ENCODE measurements at regions not wholly inside any gene's neighbourhood (a gene's known extent, or its start where the extent isn't known, plus 50 kb on each side); places are given as distances from the start of the nearest gene placed in this dataset.

DNA sequence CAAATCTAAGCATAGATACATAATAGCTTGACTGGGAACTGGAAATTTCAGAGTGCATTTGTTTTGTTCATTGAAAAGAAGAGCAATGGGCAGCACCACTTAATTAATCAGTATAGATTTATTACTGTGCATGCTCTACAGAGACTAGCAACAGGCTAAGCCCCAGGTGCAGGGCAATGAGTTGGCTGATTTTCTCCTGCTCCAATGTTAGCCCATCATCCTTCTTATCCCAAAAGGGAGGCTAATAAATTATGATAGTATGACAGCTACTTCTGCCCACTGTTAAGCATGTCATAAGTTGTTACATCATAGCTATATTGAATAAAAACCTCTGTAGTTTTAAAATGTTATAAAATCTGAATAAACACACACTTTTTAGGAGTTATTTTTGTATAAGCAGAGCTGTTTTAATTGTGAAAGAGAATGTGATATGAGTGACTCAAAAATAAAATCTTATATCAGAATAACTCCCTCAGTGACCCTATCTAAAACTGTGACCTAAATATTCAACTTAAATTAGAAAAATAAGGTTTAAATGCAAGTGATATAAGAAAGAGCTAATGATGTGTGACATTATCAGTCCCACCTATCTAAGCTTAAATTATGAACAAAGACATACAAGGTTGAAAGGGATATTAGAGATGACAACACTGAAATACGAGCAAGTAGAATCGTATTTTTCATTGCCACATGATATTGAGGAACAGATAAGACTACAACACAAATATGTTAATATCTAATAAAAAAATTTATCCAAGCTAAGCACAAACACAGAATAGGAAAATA lies 967.3 kb upstream of the ADGRB3 start:
- Mint-ChIP-seq H3K4me3 (no peak overlapping the region), H3K4me1 (peaks cover 0 to 2% (median 0%) of the 10 kb centered on the region in 3 donors), H3K27me3 (no peaks in the 10 kb centered on the region), H3K27ac (no peak overlapping the region), H3K9me3 (peaks cover 4 to 5% (median 5%) of the 10 kb centered on the region in 3 donors), H3K36me3 (no peaks in the 10 kb centered on the region)

DNA sequence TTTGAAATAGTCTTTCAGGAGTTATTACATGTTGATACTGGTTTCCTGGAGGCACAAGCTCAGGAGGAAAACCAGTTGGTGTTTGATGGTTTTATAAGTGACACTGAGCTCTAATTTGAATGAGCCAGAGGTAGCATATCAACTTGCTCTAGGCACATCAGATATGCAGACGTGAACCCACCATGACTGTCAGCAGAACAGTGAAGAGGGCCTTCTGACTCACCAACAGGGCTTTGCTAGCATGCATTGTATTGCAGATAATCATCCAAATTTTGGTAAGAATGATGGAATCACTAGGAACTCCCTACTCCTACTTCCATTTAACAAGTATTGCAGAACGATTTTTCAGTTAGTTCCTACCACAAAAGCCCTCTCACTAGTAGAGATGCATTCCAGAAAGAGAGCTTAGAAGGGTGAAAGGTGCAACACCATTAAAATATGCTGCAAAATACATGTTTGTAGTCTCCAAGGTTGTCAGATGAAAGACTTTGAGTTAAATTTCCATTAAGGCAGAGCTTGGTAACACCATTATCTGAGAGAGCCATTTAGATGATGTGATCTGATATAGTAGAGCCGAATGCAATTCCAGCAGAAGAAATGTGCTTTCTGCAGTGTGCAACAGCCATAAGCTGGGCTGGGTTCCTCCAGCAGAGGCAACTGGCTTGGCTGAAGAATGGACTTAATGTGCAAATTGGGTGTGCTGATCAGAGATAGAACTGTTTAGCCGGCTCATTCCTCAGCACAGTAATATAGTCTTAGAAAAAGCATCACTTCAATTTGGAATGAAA lies 968.7 kb upstream of the ADGRB3 start:
- Mint-ChIP-seq H3K36me3 (no peaks in the 10 kb centered on the region), H3K4me1 (peaks cover 0 to 2% (median 0%) of the 10 kb centered on the region in 3 donors), H3K27me3 (no peaks in the 10 kb centered on the region), H3K27ac (no peak overlapping the region), H3K9me3 (peaks cover 4 to 7% (median 4%) of the 10 kb centered on the region in 3 donors), H3K4me3 (no peak overlapping the region)

DNA sequence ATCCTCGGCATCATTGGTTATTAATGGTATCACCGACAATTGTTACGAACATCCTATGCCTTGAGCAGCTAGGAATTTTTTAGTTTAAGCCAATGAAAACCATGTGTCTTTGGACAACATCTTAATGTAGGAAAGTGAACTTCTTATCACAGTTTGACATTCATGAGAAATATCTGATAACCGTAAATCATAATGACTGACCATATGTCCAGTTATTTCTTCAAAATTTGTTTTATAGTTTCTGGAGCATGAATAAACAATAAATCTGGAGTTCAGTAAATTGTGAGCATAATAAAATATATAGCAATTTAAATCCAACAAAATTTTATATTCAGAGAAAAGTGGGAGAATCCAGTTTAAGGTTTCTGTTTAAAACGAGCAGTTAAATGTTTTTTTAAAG lies 970.1 kb upstream of the ADGRB3 start:
- Mint-ChIP-seq H3K27ac (no peak overlapping the region), H3K4me3 (no peak overlapping the region), H3K36me3 (no peaks in the 10 kb centered on the region), H3K9me3 (peaks cover under 1 to 5% (median 2%) of the 10 kb centered on the region in 3 donors), H3K27me3 (no peaks in the 10 kb centered on the region), H3K4me1 (peaks cover 0 to 2% (median 0%) of the 10 kb centered on the region in 3 donors)

DNA sequence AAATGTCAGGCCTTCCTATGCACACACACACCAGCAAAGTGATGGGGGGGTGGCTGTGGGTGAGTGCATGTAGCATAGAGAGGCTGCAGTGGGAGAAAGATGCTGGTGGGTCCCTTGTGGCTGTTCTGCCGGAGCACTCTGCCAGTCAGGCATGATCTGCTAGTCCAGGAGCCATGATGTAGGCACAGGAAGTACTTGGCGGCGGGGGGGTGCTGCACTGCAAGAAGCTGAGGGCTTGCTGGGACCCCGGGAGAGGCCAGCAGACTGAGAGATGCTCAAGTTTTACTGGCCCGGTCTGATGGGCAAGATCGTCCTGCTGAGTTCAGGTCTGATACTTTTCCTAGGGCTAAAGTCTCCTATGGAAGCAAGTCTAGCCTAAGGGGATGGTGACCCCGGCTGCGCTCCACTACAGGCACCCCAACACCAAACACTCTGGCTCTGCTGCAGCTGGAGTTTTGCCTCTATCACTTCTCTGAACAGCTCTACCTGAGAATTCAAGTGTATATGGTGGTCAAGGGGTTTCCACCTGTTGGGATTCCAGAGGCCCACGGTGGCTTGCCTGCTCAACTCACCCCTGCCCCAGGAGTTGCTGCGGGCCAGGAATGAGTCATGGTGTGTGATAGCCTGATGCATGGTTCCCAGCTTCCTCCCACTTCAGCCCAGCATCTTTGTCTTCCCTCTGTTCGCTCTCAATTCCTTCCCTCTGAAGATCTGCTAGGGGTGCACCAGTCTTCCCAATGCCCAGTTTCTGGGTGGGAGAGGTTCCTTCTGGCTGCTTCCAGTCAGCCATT lies 971.8 kb upstream of the ADGRB3 start:
- Mint-ChIP-seq H3K27me3 (no peaks in the 10 kb centered on the region), H3K27ac (no peak overlapping the region), H3K36me3 (no peaks in the 10 kb centered on the region), H3K9me3 (peaks cover 3 to 8% (median 7%) of the 10 kb centered on the region in 3 donors), H3K4me1 (peaks cover 0 to 2% (median 0%) of the 10 kb centered on the region in 3 donors), H3K4me3 (no peak overlapping the region)

DNA sequence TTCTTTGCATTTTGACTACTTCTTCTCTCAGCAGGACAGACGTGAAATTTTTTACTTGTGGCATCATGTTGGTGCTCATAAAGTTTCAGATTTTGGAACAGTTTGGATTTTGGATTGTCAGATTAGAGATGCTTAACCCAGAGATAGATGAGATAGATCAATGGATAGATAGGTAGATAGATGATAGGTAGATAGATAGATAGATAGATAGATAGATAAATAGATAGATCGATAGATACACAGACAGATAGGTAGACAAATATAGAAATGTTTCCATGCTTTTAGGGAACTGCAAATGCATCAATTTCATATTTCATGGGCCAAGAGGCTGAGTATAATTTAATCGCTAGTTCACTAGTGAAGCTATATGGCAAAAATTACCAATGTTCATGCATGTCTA lies 981.5 kb upstream of the ADGRB3 start:
- Mint-ChIP-seq H3K9me3 (peaks cover 0 to 4% (median 0%) of the 10 kb centered on the region in 3 donors), H3K27me3 (no peaks in the 10 kb centered on the region), H3K36me3 (no peaks in the 10 kb centered on the region), H3K4me1 (no peaks in the 10 kb centered on the region), H3K27ac (no peak overlapping the region), H3K4me3 (no peak overlapping the region)

DNA sequence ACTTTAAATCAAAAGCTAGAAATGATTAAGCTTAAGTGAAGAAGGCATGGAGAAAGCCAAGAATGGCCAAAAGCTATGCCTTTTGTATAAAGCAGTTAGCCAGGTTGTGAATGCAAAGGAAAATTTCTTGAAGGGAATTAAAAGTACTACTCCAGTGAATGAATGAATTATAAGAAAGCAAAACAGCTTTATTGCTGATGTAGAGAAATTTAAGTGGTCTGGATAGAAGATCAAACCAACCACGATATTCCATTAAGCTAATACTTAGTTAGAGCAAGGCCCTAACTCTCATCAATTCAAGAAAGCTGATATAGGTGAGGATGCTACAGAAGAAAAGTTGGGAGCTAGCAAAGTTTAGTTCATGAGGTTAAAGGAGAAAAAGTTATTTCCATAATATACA lies 988.5 kb upstream of the ADGRB3 start:
- H3K4me1 Mint-ChIP-seq = no peaks in the 10 kb centered on the region
- no peaks in the 10 kb centered on the region for H3K36me3 Mint-ChIP-seq
- H3K27me3 Mint-ChIP-seq = no peaks in the 10 kb centered on the region
- H3K9me3 Mint-ChIP-seq = peaks cover 0 to 4% (median 0%) of the 10 kb centered on the region in 3 donors
- H3K27ac Mint-ChIP-seq = no peak overlapping the region
- no peak overlapping the region for H3K4me3 Mint-ChIP-seq

DNA sequence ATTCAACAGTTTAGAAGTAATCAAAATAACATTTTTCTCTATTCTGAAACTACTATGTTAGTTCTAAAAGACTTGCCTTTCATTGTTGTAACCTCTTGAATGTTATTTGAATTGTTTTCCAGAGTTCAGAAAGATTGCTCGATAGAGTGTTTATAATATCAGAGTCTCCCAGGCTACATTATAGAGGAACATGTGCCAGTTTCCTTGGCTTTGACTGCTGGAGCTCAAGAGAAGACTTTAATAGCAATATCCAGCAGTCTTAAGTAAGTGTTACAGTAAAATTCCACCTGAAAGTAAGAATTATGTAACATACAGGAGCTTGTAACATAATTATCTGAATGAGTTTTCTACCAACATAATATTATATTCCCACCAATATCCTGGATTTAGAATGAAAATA lies 991.8 kb upstream of the ADGRB3 start:
- Mint-ChIP-seq H3K27me3 (no peaks in the 10 kb centered on the region), H3K27ac (no peak overlapping the region), H3K9me3 (no peaks in the 10 kb centered on the region), H3K4me3 (no peak overlapping the region), H3K36me3 (no peaks in the 10 kb centered on the region), H3K4me1 (no peaks in the 10 kb centered on the region)

DNA sequence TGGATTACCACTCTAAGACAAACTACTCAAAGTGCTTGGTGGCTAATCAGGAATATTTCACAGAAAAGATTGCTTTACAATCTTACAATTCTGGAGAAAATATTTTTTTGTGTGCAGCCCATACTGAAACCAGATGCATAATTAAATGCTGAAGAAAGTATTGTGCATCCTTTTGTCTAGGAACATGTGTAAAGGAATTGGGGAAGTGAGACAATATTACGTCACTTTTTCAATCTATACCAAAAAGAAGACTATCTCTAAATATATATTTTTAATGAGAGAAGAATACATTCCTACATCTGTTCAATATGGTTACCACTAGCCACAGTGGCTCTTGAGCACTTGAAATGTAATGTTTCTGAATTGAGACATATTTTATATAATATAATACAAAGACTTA lies 992.5 kb upstream of the ADGRB3 start:
- no peaks in the 10 kb centered on the region for H3K36me3 Mint-ChIP-seq
- no peak overlapping the region for H3K27ac Mint-ChIP-seq
- H3K9me3 Mint-ChIP-seq = no peaks in the 10 kb centered on the region

DNA sequence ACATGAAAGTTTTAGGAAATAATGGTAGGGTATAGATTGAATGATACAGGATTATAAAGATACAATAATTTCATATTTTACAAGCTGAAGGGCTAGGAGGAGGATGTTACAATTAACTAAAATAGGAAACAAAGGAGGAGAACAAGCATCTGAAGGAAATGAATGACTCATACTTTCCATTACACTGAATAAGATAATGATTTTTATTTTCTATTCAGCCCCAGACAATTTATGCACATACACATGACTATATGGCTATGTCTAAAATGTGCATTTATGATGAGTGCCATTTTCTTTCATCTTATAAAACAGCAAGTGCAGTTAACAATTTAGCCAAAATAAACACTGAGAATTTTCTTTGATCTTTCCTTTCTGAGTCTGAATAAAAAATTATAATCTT lies 994.6 kb upstream of the ADGRB3 start:
- Mint-ChIP-seq H3K4me1 (no peaks in the 10 kb centered on the region), H3K27ac (no peak overlapping the region), H3K9me3 (no peaks in the 10 kb centered on the region), H3K36me3 (no peaks in the 10 kb centered on the region), H3K27me3 (no peaks in the 10 kb centered on the region), H3K4me3 (no peak overlapping the region)

More for the DNA sequence above, 992.5 kb upstream of the ADGRB3 start:
- Mint-ChIP-seq H3K27me3 (no peaks in the 10 kb centered on the region), H3K4me3 (no peak overlapping the region), H3K4me1 (no peaks in the 10 kb centered on the region)

DNA sequence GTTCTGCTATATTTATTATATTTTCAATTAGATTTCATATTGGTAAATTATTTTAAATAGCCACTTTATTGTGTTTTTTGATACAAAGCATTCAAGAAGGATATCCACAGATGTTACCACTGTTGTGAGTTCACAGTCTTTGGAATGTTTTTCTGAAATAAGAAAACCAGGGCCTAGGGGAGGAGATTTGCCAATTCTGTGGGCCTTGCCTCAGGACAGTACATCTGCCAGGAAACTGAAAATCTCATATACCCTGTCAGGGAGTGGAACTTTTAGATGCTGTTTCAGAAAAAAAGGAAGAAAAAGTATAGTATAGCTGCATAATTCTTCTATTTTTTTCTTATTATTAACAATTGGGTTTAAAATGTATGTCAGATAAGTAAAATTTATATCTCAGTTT lies 995.9 kb upstream of the ADGRB3 start:
- H3K27ac Mint-ChIP-seq = no peak overlapping the region
- H3K4me1 Mint-ChIP-seq = no peaks in the 10 kb centered on the region
- H3K9me3 Mint-ChIP-seq = peaks cover 0 to 6% (median 1%) of the 10 kb centered on the region in 3 donors
- H3K36me3 Mint-ChIP-seq = no peaks in the 10 kb centered on the region
- H3K27me3 Mint-ChIP-seq = no peaks in the 10 kb centered on the region
- no peak overlapping the region for H3K4me3 Mint-ChIP-seq

DNA sequence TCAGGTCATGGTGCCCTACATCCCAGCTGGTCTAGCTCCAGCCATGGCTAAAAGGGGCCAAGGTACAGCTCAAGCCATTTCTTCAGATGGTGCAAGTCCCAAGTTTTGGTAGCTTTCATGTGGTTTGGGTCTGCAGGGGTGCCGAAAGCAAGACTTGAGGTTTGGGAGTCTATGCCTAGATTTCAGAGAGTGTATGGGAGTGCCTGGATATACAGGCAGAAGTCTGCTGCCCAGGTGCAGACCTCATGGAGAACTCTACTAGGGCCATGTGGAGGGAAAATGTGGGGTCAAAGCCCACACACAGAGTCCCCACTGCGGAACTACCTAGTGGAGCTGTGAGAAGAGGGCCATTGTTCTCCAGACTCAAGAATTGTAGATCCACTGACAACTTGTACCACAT lies 1000.9 kb upstream of the ADGRB3 start:
- H3K4me3 Mint-ChIP-seq = no peak overlapping the region
- H3K36me3 Mint-ChIP-seq = no peaks in the 10 kb centered on the region
- H3K9me3 Mint-ChIP-seq = peaks cover 0 to 15% (median 1%) of the 10 kb centered on the region in 3 donors
- no peak overlapping the region for H3K27ac Mint-ChIP-seq
- H3K27me3 Mint-ChIP-seq = no peaks in the 10 kb centered on the region
- H3K4me1 Mint-ChIP-seq = no peaks in the 10 kb centered on the region

DNA sequence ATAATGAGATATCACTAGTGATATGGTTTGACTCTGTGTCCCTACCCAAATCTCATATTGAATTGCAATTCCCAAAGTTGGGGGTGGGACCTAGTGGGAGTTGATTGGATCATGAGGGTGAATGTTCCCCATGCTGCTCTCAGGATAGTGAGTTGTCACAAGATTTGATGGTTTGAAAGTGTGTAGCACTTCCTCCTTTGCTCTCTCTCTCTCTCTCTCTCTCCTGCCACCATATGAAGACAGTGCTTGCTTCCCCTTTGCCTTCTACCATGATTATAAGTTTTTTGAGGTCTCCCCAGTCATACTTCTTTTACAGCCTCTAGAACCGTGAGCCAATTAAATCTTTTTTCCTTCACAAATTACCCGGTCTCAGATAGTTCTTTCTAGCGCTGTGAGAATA lies 1002.0 kb upstream of the ADGRB3 start:
- no peaks in the 10 kb centered on the region for H3K4me1 Mint-ChIP-seq
- peaks cover 0 to 15% (median 1%) of the 10 kb centered on the region in 3 donors for H3K9me3 Mint-ChIP-seq
- no peak overlapping the region for H3K4me3 Mint-ChIP-seq
- H3K27ac Mint-ChIP-seq = no peak overlapping the region
- H3K27me3 Mint-ChIP-seq = no peaks in the 10 kb centered on the region
- H3K36me3 Mint-ChIP-seq = no peaks in the 10 kb centered on the region

DNA sequence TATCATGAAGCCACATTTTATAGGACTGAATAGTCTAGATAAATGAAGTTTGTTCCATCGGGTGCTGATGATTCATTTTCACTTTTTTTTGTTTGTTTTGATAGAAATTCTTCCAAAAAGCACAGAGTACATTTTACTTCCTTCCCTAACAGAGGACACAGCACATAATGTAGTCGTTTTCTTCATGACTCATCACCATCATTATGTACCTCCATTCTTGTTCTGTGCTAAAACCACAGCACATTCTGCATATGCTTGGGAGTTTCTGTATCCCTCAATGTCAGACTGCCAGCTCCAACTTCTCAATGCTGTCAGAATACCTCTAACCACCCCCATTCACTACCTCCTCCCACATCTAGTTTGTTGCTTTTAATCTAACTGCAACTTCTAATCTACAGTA lies 1004.9 kb upstream of the ADGRB3 start:
- no peak overlapping the region for H3K27ac Mint-ChIP-seq
- H3K27me3 Mint-ChIP-seq = no peaks in the 10 kb centered on the region
- no peaks in the 10 kb centered on the region for H3K36me3 Mint-ChIP-seq
- no peak overlapping the region for H3K4me3 Mint-ChIP-seq
- H3K4me1 Mint-ChIP-seq = no peaks in the 10 kb centered on the region
- H3K9me3 Mint-ChIP-seq = peaks cover 0 to 13% (median under 1%) of the 10 kb centered on the region in 3 donors

DNA sequence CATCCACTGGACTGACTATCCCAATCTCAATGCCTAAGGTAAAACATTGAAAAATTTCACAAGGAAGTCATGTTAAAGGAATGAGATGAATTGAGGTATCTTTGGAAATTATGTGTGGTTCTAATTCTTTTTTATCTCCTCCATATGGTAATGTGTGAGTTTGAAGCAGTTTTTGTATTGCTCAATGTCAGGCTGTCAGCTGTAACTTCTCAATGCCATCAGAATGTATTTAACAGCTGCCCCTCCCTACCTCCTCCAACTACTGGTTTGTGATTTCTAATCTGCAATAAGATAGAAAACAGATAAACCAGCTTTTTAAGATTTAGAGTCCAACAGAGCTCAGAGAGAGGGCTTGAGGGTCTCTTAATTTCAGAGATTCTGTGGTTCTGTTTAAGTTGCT lies 1005.8 kb upstream of the ADGRB3 start:
- Mint-ChIP-seq H3K27me3 (no peaks in the 10 kb centered on the region), H3K27ac (no peak overlapping the region), H3K9me3 (peaks cover 0 to 10% (median 0%) of the 10 kb centered on the region in 3 donors), H3K4me3 (no peak overlapping the region), H3K36me3 (no peaks in the 10 kb centered on the region), H3K4me1 (no peaks in the 10 kb centered on the region)

DNA sequence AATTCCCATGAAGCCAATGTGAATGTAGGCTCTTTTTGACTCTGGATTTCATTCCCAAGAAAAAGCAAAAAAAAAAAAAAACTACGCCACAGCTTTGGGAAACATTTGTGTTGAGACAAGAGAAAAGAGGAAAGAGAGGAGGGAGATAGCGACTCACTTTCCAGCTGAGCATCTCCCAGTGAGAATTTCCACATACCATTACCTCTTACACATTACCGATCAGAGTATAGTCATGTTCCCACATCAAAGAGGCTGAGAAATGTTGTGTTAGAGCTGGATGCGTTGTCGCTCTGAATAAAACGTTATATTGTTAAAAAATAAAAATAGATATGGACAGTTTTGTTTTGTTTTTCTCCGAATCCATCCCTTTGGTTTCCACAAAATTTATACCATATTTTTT lies 1019.3 kb upstream of the ADGRB3 start:
- H3K4me1 Mint-ChIP-seq = no peaks in the 10 kb centered on the region
- H3K36me3 Mint-ChIP-seq = no peaks in the 10 kb centered on the region
- peaks cover 0 to 4% (median 0%) of the 10 kb centered on the region in 3 donors for H3K9me3 Mint-ChIP-seq
- H3K27me3 Mint-ChIP-seq = no peaks in the 10 kb centered on the region
- H3K27ac Mint-ChIP-seq = no peak overlapping the region
- no peak overlapping the region for H3K4me3 Mint-ChIP-seq
